GM10266 (cell line): ENCODE measurements at regions not wholly inside any gene's neighbourhood (a gene's known extent, or its start where the extent isn't known, plus 50 kb on each side); places are given as distances from the start of the nearest gene placed in this dataset.

Experiments
- DNase-seq: peaks from one replicate; pipeline ENCODE4 v3.0.0; 2012; ENCODE audit errors: extremely low spot score
- TF ChIP-seq, protein P1 (sequence below): IDR thresholded peaks from 2 replicates; pipeline ENCODE4 v1.5.1; 2012; ENCODE audit warnings: mild to moderate bottlenecking, low read depth; ENCODE audit not compliant: control insufficient read depth, insufficient read depth; ENCODE audit errors: missing control alignments

DNA sequence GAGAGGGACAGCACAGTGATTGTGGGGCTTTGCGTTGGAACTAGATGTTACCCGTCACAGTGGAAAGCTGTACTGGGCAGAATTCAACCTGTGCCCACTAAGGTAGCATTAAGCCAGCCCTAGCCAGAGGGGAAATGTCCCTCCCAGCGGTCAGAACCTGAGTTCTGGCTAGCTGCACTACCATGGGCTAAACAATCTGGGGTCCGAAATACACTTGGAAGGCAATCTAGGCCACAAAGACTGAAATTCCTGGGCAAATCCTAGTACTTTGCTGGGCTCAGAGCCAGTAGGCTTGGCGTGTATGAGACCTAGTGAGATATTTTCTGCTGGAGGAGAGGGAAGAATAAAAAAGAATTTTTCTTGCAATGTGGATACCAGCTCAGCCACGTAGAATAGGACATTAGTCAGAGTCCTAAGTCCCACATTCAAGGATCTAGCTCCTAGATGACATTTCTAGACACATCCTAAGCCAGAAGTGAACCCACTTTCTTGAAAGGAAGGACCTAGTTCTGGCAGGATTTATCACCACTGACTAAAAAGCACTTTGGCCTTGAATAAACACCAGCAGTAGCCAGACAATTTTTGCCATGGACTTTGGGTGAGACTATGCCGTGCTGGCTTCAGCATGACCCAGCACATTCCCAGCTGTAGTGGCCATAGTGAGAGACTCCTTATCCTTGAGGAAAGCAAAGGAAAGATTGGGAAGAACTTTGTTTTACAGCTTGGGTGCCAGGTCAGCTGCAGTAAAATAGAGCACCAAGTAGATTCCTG, 618.0 kb downstream of the BRINP1 start:
- TF ChIP-seq, protein P1, sequence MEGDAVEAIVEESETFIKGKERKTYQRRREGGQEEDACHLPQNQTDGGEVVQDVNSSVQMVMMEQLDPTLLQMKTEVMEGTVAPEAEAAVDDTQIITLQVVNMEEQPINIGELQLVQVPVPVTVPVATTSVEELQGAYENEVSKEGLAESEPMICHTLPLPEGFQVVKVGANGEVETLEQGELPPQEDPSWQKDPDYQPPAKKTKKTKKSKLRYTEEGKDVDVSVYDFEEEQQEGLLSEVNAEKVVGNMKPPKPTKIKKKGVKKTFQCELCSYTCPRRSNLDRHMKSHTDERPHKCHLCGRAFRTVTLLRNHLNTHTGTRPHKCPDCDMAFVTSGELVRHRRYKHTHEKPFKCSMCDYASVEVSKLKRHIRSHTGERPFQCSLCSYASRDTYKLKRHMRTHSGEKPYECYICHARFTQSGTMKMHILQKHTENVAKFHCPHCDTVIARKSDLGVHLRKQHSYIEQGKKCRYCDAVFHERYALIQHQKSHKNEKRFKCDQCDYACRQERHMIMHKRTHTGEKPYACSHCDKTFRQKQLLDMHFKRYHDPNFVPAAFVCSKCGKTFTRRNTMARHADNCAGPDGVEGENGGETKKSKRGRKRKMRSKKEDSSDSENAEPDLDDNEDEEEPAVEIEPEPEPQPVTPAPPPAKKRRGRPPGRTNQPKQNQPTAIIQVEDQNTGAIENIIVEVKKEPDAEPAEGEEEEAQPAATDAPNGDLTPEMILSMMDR = no peak
- DNase-seq = no peak

DNA sequence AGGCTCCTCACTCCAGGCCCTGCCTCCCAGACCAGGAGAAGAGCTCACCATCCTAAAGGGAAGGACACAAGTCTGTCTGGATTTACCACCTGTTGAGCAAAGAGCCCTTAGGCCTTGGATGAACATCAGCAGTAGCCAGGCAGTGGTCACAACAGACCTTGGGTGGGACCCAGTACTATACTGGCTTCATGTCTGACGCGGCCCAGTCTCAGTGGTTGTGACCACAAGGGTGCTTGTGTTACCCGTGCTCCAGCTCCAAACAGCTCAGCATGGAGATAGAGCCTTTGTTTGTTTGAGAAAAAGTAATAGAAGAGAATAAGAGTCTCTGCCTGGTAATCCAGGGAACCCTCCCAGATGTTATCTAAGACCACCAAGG, 617.4 kb downstream of the BRINP1 start:
- no peak for DNase-seq

DNA sequence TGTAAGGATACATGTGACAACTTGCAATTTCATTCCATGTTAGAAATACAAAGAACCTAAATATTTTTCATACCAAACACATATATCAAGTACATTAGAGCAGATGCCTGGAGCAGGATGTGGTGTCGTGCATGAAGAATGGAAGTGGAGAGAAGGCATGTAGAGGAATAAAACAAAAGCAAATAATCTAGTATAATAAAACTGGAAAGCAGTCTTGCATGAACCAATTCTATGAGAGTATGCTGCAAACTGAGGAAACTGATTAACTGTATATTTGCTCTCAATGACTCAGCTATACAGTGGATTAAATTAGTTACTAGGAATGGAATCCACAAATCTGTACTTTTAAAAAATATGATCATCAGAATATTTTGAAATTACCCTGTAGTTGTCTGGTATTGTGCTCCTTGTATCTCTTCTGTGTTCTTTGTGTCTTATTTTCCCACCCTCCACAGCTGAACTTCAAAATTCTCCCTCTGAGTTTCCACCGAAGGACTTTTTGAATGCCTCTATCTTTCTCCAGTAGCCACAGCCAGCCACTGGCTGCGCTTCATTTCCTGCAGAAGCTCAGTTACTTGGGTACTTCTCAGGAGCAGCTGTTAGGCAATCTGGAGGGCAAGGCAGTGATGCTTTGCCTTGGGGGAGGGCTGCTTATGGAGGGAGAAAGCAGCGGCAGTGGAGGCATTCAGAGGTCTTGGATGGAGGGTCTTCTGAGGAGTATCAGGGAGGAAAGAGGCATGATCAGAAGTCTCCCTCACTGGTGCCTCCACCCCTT, 608.0 kb downstream of the BRINP1 start:
- TF ChIP-seq, protein P1 = no peak
- DNase-seq = no peak

More for the DNA sequence above, 617.4 kb downstream of the BRINP1 start:
- TF ChIP-seq, protein P1 = no peak

DNA sequence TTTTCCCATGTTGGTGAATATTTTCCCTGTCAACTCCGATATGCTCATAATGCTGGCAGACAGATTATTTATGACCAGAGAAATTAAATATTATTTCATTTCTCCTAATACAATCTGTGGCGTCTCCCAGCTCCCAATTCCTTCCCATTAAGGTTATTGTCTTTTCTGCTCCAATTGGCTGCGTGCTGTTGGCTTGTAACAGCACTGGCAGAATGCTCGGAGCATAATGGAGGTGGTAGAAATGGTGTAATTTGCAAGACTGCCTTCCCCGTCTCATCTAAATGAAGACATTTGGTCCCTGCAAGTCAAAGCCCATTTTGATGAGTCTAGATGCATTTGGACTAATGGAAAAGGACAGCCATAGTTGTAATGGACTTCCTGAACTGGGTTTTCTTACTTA, 601.7 kb downstream of the BRINP1 start:
- TF ChIP-seq, protein P1 = no peak
- DNase-seq = no peak

DNA sequence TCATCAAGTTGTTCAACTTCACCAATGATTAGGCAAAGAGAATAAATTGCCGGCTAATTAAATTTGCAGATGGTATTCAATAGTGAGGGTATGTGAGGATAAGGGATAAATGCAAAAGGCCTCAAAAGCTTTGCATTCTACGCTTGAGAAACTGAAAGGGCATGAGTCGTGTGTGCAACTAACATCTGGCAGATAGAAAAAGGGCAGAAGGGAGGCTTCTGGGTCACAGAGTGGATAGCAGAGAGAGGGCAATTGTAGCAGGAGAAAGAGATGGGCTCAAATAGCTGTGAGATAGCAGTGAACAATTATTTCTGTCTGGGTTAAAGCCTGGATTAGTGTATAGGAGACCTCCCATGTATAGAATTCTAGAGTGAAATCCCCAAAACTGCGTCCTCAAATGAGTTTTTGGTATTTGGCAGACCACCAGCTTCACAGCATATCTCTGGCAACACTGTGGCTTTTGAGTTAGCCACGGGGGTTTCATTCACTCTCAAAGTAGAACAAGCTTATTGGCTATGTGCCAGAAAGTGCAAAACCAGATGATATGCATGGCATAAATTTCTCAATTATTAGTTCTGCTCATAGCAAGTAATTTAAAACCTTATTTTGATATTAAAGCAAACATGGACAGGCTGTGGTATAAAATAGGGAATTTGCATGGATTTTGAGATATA, 586.3 kb downstream of the BRINP1 start:
- TF ChIP-seq, protein P1 = no peak
- no peak for DNase-seq

DNA sequence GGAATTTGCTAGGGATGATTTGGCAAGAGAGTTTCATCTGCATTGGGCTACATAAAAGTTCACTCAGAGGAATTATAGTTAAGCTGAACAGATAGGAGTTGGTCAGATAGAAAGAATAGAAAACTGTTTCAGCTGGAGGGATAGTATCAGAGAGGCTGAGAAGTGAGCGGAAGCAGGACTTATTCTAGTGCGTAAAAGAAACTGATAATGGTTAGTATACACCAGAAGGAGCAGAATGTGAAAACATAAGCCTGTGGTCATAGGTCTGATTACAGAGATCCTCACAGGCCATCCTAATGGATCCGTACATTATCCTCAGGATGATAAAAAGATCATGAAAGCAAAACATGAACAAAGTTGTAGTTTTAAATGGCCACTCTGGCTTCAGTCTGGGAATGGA, 585.2 kb downstream of the BRINP1 start:
- DNase-seq = no peak
- TF ChIP-seq, protein P1 = no peak

DNA sequence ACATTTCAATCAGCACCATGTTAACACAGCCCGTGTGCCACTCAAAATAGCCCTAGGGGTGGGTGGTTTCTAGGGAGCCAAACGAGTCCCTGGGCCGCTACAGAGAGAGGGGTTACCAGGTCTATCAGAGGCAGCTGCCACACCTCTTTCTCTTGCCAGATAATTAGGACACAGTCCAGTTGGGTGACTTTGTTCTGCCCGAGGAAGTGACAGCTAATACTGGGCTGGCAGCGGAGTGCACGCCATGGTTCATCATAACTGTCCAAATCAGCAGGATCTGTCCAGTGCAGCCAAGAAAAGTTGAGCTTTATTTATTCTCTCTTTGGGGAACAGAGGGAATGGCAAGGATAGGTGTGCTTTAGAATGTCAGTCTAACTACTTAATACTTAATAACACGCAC, 583.8 kb downstream of the BRINP1 start:
- TF ChIP-seq, protein P1 = no peak
- no peak for DNase-seq
